ENCODE measurements at regions not wholly inside any gene's neighbourhood (a gene's known extent, or its start where the extent isn't known, plus 50 kb on each side); places are given as distances from the start of the nearest gene placed in this dataset.
"Not testable (repeated sequence)": the region's sequence is repeated elsewhere in the genome, so short reads cannot be mapped to it uniquely, and the experiment has no call there.

DNA sequence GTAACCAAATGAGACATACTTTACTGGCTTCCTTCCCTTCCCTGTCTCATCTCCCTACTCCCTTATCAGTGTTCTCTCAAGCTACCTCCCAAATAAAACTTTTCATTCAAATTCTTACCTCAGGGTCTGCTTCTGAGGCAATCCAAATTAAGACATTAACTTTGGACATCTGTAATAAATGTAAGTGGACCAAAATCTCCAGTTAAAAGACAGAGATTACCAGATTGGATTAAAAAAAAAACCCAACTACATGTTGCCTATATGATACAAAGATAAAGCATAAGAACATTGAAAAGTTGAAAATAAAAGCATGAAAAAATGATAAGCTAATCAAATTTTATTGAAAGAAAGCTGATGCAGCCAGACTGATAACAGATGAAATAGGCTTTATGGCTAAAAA is 58.8 kb upstream of the ST3GAL5 start:
- no peak for TF ChIP-seq GABPA (IDR thresholded peaks at IDR 0.05; ENCODE audit: low read depth)
- no peak for TF ChIP-seq SPI1 (IDR thresholded peaks at IDR 0.05; ENCODE audit: borderline replicate concordance, low read depth)
- no peak for TF ChIP-seq POLR2AphosphoS5 (IDR thresholded peaks at IDR 0.05; ENCODE audit: low read depth)
- TF ChIP-seq CTCF (IDR thresholded peaks at IDR 0.05; ENCODE audit: insufficient read depth, low read length): no peak
- TF ChIP-seq REST (IDR thresholded peaks at IDR 0.05; ENCODE audit: insufficient replicate concordance, low read depth): no peak
- no peak for DNase-seq (ENCODE audit: low read depth in 1 of 2, low spot score in 1 of 2)
- H3K4me3 ChIP-seq (replicated peaks; ENCODE audit: insufficient read depth, low read length): no peak overlapping the region
- no peaks in the 10 kb centered on the region for H3K27me3 ChIP-seq (ENCODE audit: insufficient read depth, poor library complexity, severe bottlenecking)
- H3K27ac ChIP-seq (replicated peaks): no peak overlapping the region

- H3K27ac ChIP-seq (replicated peaks): no peak overlapping the region
- no peaks in the 10 kb centered on the region for H3K27me3 ChIP-seq (ENCODE audit: insufficient read depth, poor library complexity, severe bottlenecking)
- TF ChIP-seq SPI1 (IDR thresholded peaks at IDR 0.05; ENCODE audit: borderline replicate concordance, low read depth): no peak
- TF ChIP-seq CTCF (IDR thresholded peaks at IDR 0.05; ENCODE audit: insufficient read depth, low read length): no peak
- DNase-seq (ENCODE audit: low read depth in 1 of 2, low spot score in 1 of 2): no peak
- H3K4me3 ChIP-seq (replicated peaks; ENCODE audit: insufficient read depth, low read length): no peak overlapping the region
These were observed 56.8 kb upstream of the ST3GAL5 start for GRCh38 chr2:85945586-85945985.

GRCh38 chr2:85945172-85945571 is 56.4 kb upstream of the ST3GAL5 start:
- H3K4me3 ChIP-seq (replicated peaks; ENCODE audit: insufficient read depth, low read length): no peak overlapping the region
- no peak for TF ChIP-seq CTCF (IDR thresholded peaks at IDR 0.05; ENCODE audit: insufficient read depth, low read length)
- no peak for TF ChIP-seq REST (IDR thresholded peaks at IDR 0.05; ENCODE audit: insufficient replicate concordance, low read depth)
- TF ChIP-seq SPI1 (IDR thresholded peaks at IDR 0.05; ENCODE audit: borderline replicate concordance, low read depth): no peak
- TF ChIP-seq POLR2AphosphoS5 (IDR thresholded peaks at IDR 0.05; ENCODE audit: low read depth): no peak
- no peak for TF ChIP-seq GABPA (IDR thresholded peaks at IDR 0.05; ENCODE audit: low read depth)
- no peaks in the 10 kb centered on the region for H3K27me3 ChIP-seq (ENCODE audit: insufficient read depth, poor library complexity, severe bottlenecking)
- H3K27ac ChIP-seq (replicated peaks): no peak overlapping the region
- no peak for DNase-seq (ENCODE audit: low read depth in 1 of 2, low spot score in 1 of 2)

DNA sequence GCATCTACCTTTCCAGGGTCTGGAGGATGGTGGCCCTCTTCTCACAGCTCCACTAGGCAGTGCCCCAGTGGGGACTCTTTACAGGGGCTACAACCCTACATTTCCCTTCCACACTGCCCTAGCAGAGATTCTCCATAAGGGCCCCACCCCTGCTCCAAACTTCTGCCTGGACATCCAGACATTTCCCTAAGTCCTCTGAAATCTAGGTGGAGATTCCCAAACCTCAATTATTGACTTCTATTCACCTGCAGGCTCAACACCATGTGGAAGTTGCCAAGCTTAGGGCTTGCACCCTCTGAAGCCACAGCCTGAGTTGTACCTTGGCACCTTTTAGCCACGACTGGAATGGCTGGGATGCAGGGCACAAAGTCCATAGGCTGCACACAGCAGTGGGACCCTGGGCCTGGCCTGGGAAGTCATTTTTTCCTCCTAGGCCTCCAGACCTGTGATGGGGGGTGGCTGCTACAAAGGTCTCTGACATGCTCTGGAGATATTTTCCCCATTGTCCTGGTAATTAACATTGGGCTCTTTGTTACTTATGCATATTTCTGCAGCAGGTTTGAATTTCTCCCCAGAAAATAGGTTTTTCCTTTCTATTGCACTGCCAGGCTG is 53.7 kb upstream of the ST3GAL5 start:
- TF ChIP-seq POLR2AphosphoS5 (IDR thresholded peaks at IDR 0.05; ENCODE audit: low read depth) (no peak), SPI1 (IDR thresholded peaks at IDR 0.05; ENCODE audit: borderline replicate concordance, low read depth) (no peak), CTCF (IDR thresholded peaks at IDR 0.05; ENCODE audit: insufficient read depth, low read length) (no peak), REST (IDR thresholded peaks at IDR 0.05; ENCODE audit: insufficient replicate concordance, low read depth) (no peak), GABPA (IDR thresholded peaks at IDR 0.05; ENCODE audit: low read depth) (no peak)
- DNase-seq (ENCODE audit: low read depth in 1 of 2, low spot score in 1 of 2): no peak
- no peak overlapping the region for H3K27ac ChIP-seq (replicated peaks)
- no peak overlapping the region for H3K4me3 ChIP-seq (replicated peaks; ENCODE audit: insufficient read depth, low read length)
- no peaks in the 10 kb centered on the region for H3K27me3 ChIP-seq (ENCODE audit: insufficient read depth, poor library complexity, severe bottlenecking)

- H3K4me3 ChIP-seq (replicated peaks; ENCODE audit: insufficient read depth, low read length); H3K27me3 ChIP-seq (ENCODE audit: insufficient read depth, poor library complexity, severe bottlenecking); H3K27ac ChIP-seq (replicated peaks); DNase-seq (ENCODE audit: low read depth in 1 of 2, low spot score in 1 of 2): not testable (repeated sequence)
These were observed 52.7 kb upstream of the ST3GAL5 start for GRCh38 chr2:85941490-85941889.
